HL-60 (cell line): ENCODE measurements at regions not wholly inside any gene's neighbourhood (a gene's known extent, or its start where the extent isn't known, plus 50 kb on each side); places are given as distances from the start of the nearest gene placed in this dataset.

Source experiments
- DNase-seq, 2 experiments: peaks; one replicate each; pipeline ENCODE4 v3.0.0-alpha.2; 2010 to 2020; ENCODE audit warnings: low read depth in 1 of 2, low spot score in 1 of 2
- H3K27ac ChIP-seq: fragments of 250-450 bp; sonication (Bioruptor Pico); replicated peaks from 2 replicates; pipeline ENCODE4 v1.5.1; 2020; ENCODE audit warnings: mild to moderate bottlenecking, moderate library complexity
- H3K27me3 ChIP-seq: fragments of 250-450 bp; sonication (Bioruptor Pico); 2 replicates; pipeline ENCODE4 v1.5.1; 2021; ENCODE audit warnings: mild to moderate bottlenecking, moderate library complexity; ENCODE audit not compliant: insufficient read depth, poor library complexity, severe bottlenecking
- H3K4me3 ChIP-seq: replicated peaks from 2 replicates; pipeline ENCODE4 v1.5.1; 2011; ENCODE audit warnings: mild to moderate bottlenecking, control low read depth, low read length; ENCODE audit not compliant: insufficient read depth
- GABPA ChIP-seq: IDR thresholded peaks from 2 replicates; pipeline ENCODE4 v1.6.1; 2012; ENCODE audit warnings: low read depth
- POLR2AphosphoS5 ChIP-seq: IDR thresholded peaks from 2 replicates; pipeline ENCODE4 v1.6.1; 2012; ENCODE audit warnings: low read depth
- SPI1 ChIP-seq: IDR thresholded peaks from 2 replicates; pipeline ENCODE4 v1.6.1; 2012; ENCODE audit warnings: low read depth, mild to moderate bottlenecking, borderline replicate concordance
- TF ChIP-seq, protein P1 (sequence below): IDR thresholded peaks from 2 replicates; pipeline ENCODE4 v1.6.1; 2012; ENCODE audit warnings: low read depth; ENCODE audit not compliant: insufficient replicate concordance
- TF ChIP-seq, protein P2 (sequence below): IDR thresholded peaks from one replicate; pipeline ENCODE4 v1.5.1; 2011; ENCODE audit warnings: low read length, control low read depth, inconsistent platforms; ENCODE audit not compliant: insufficient read depth

- no peak for DNase-seq
- no peak overlapping the region for H3K27ac ChIP-seq
- no peaks in the 10 kb centered on the region for H3K27me3 ChIP-seq
- TF ChIP-seq, protein P1, sequence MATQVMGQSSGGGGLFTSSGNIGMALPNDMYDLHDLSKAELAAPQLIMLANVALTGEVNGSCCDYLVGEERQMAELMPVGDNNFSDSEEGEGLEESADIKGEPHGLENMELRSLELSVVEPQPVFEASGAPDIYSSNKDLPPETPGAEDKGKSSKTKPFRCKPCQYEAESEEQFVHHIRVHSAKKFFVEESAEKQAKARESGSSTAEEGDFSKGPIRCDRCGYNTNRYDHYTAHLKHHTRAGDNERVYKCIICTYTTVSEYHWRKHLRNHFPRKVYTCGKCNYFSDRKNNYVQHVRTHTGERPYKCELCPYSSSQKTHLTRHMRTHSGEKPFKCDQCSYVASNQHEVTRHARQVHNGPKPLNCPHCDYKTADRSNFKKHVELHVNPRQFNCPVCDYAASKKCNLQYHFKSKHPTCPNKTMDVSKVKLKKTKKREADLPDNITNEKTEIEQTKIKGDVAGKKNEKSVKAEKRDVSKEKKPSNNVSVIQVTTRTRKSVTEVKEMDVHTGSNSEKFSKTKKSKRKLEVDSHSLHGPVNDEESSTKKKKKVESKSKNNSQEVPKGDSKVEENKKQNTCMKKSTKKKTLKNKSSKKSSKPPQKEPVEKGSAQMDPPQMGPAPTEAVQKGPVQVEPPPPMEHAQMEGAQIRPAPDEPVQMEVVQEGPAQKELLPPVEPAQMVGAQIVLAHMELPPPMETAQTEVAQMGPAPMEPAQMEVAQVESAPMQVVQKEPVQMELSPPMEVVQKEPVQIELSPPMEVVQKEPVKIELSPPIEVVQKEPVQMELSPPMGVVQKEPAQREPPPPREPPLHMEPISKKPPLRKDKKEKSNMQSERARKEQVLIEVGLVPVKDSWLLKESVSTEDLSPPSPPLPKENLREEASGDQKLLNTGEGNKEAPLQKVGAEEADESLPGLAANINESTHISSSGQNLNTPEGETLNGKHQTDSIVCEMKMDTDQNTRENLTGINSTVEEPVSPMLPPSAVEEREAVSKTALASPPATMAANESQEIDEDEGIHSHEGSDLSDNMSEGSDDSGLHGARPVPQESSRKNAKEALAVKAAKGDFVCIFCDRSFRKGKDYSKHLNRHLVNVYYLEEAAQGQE = no peak
- TF ChIP-seq GABPA (no peak), SPI1 (no peak), POLR2AphosphoS5 (no peak)
- TF ChIP-seq, protein P2, sequence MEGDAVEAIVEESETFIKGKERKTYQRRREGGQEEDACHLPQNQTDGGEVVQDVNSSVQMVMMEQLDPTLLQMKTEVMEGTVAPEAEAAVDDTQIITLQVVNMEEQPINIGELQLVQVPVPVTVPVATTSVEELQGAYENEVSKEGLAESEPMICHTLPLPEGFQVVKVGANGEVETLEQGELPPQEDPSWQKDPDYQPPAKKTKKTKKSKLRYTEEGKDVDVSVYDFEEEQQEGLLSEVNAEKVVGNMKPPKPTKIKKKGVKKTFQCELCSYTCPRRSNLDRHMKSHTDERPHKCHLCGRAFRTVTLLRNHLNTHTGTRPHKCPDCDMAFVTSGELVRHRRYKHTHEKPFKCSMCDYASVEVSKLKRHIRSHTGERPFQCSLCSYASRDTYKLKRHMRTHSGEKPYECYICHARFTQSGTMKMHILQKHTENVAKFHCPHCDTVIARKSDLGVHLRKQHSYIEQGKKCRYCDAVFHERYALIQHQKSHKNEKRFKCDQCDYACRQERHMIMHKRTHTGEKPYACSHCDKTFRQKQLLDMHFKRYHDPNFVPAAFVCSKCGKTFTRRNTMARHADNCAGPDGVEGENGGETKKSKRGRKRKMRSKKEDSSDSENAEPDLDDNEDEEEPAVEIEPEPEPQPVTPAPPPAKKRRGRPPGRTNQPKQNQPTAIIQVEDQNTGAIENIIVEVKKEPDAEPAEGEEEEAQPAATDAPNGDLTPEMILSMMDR = no peak
- H3K4me3 ChIP-seq = no peak overlapping the region
Measured at GRCh38 chr22:27504360-27505253, 296.9 kb downstream of the MN1 start.

GRCh38 chr22:27507111-27507611 is 294.4 kb downstream of the MN1 start:
- Histone ChIP-seq H3K4me3 (no peak overlapping the region), H3K27ac (no peak overlapping the region), H3K27me3 (no peaks in the 10 kb centered on the region)
- TF ChIP-seq POLR2AphosphoS5 = no peak
- TF ChIP-seq, protein P2 = no peak
- TF ChIP-seq SPI1 = no peak
- TF ChIP-seq, protein P1 = no peak
- no peak for TF ChIP-seq GABPA
- no peak for DNase-seq

DNA sequence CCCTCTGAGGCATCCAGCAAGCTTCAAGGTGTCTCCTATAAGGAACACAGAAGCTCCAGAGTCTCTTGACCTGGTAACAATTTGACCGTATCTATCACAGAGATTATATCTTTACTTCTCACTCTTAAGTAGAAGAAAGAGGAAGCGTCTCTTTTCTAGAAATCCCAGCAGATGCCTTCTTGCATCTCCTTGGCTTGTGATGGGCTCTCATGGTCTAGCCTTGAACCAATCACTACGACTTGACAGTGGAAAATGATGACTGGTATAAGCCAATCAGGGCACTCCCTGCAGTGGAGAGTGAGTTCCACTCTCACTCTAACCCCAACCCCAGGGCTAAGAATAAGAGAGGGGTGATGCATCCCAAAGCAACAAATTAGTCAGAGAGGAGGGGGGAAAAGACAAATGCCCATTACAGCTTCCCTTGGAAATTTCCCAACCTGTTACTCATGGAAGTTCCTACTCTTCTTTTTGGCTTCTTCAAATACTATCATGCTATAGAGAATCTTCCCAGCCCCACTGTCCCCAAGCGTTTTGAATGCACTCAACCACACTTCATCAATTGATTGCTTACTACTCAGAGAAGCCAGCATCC is 293.5 kb downstream of the MN1 start:
- H3K27me3 ChIP-seq = no peaks in the 10 kb centered on the region
- no peak for DNase-seq
- no peak overlapping the region for H3K4me3 ChIP-seq
- H3K27ac ChIP-seq = no peak overlapping the region
- TF ChIP-seq, protein P1 = no peak
- TF ChIP-seq POLR2AphosphoS5 (no peak), SPI1 (no peak), GABPA (no peak)
- TF ChIP-seq, protein P2 = no peak
